Adrenal gland (tissue), 5 donors: ENCODE measurements at regions not wholly inside any gene's neighbourhood (a gene's known extent, or its start where the extent isn't known, plus 50 kb on each side); places are given as distances from the start of the nearest gene placed in this dataset.

ENCODE experiments used
- POLR2A ChIP-seq, 2 donors: fragments of 450-650 bp; IDR thresholded peaks; one replicate each; pipeline ENCODE4 v1.6.1; 2017; ENCODE audit warnings: antibody characterized with exemption in 2 of 2, mild to moderate bottlenecking in 2 of 2, moderate library complexity in 1 of 2
- TF ChIP-seq, protein P1 (sequence below), 6 experiments: fragments of 450-650 bp in 4 of 6; fragments of 200-600 bp in 2 of 6; sonication (generic) in 1 of 6; IDR thresholded peaks; 1 replicate in 5 of 6; 2 replicates in 1 of 6; pipeline versions ENCODE4 v1.5.1 to v1.8.0; 2016 to 2021; ENCODE audit warnings: antibody characterized with exemption in 6 of 6, mild to moderate bottlenecking in 2 of 6, moderate library complexity in 1 of 6
- donor health status: DM: no; HTN: no; CAD: no.

DNA sequence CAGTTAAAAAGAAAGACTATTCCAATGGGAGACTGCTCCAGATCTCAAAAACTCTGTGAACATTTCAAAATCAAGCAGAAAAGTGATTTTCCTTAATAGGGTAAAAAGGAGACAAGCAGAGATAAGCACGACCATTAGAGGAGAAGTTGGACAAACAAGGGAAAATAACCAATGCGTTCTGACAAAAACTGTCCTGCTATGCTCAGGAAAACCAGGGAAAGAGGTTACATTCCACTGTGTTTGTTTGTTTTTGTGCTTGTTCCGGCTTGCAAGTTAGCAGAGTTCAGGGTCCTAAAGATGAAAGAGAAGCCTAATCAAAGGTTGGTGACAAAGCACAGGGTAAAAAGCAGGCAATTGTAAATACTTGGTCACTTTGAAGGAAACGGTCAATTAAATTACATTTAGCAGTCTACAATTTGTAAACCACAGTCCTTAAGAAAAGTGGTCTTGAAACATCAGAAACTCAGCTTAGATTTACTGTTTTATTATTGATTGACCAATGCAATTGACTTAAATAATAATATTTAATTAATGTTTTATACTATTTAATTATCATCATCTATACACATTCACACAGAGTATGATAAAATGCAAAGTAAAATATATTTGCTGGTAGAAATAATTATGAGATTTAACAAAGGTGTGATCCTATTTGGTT is 186.2 kb upstream of the CPXCR1 start:
- TF ChIP-seq POLR2A (IDR thresholded peaks at IDR 0.05): no peak
- TF ChIP-seq, protein P1, sequence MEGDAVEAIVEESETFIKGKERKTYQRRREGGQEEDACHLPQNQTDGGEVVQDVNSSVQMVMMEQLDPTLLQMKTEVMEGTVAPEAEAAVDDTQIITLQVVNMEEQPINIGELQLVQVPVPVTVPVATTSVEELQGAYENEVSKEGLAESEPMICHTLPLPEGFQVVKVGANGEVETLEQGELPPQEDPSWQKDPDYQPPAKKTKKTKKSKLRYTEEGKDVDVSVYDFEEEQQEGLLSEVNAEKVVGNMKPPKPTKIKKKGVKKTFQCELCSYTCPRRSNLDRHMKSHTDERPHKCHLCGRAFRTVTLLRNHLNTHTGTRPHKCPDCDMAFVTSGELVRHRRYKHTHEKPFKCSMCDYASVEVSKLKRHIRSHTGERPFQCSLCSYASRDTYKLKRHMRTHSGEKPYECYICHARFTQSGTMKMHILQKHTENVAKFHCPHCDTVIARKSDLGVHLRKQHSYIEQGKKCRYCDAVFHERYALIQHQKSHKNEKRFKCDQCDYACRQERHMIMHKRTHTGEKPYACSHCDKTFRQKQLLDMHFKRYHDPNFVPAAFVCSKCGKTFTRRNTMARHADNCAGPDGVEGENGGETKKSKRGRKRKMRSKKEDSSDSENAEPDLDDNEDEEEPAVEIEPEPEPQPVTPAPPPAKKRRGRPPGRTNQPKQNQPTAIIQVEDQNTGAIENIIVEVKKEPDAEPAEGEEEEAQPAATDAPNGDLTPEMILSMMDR (IDR thresholded peaks at IDR 0.05): no peak
